ENCODE measurements at regions not wholly inside any gene's neighbourhood (a gene's known extent, or its start where the extent isn't known, plus 50 kb on each side); places are given as distances from the start of the nearest gene placed in this dataset.
"Not testable (repeated sequence)": the region's sequence is repeated elsewhere in the genome, so short reads cannot be mapped to it uniquely, and the experiment has no call there.

GRCh38 chr21:33135925-33136324, 66.0 kb downstream of the OLIG1 start:
- H3K9me3 ChIP-seq (replicated peaks; ENCODE audit: low read length) = no peaks in the 10 kb centered on the region
- H3K4me1 ChIP-seq (ENCODE audit: control insufficient read depth, insufficient read depth, low read length) = no peaks in the 10 kb centered on the region
- H3K4me3 ChIP-seq (ENCODE audit: low read length) = no peak overlapping the region
- no peak overlapping the region for H3K4me2 ChIP-seq (ENCODE audit: low read length)
- H3K9ac ChIP-seq (ENCODE audit: low read depth, low read length) = no peak overlapping the region
- H3K36me3 ChIP-seq (ENCODE audit: insufficient read depth, low read length) = no peaks in the 10 kb centered on the region
- peaks cover 50% of the 10 kb centered on the region for H3K27me3 ChIP-seq (ENCODE audit: control insufficient read depth, insufficient read depth, low read length)

DNA sequence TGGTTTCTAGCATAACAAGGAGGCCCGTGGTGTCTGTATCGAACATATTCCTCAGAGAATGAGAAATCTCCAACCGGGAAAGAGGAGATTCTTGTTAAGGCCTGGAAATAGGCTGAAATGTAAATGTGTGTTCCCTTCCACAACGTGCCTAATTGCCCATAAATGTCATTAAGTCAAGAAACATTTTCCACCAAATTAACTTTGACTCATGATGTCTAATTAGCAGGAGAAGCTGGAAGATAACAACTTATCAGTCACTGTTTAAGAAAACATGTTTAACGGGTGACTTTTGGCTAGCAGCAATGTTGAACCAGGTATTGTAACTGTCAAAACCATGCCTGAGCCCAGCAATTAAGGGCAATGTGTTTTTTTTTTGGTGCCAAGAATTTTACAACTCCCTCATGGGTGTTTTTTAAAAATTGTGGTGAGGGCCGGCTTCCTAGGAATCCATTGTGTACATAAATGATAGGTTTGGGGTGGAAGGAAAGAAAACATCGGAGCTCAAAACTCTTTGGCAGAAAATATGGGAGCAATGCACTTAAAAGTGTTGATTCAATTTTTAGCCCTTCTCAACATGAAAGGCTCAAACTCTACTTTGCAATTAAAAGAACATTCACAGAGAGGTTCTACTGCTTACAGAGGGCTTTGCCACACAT, 67.0 kb downstream of the OLIG1 start:
- no peaks in the 10 kb centered on the region for H3K9me3 ChIP-seq (replicated peaks; ENCODE audit: low read length)
- no peaks in the 10 kb centered on the region for H3K4me1 ChIP-seq (ENCODE audit: control insufficient read depth, insufficient read depth, low read length)
- H3K9ac ChIP-seq (ENCODE audit: low read depth, low read length) = no peak overlapping the region
- no peaks in the 10 kb centered on the region for H3K36me3 ChIP-seq (ENCODE audit: insufficient read depth, low read length)
- H3K4me2 ChIP-seq (ENCODE audit: low read length) = no peak overlapping the region
- peaks cover 44% of the 10 kb centered on the region for H3K27me3 ChIP-seq (ENCODE audit: control insufficient read depth, insufficient read depth, low read length)
- no peak overlapping the region for H3K4me3 ChIP-seq (ENCODE audit: low read length)

GRCh38 chr21:33139084-33139483, 69.1 kb downstream of the OLIG1 start:
- Histone ChIP-seq H3K36me3 (ENCODE audit: insufficient read depth, low read length) (no peaks in the 10 kb centered on the region), H3K27me3 (ENCODE audit: control insufficient read depth, insufficient read depth, low read length) (peaks cover 42% of the 10 kb centered on the region)

DNA sequence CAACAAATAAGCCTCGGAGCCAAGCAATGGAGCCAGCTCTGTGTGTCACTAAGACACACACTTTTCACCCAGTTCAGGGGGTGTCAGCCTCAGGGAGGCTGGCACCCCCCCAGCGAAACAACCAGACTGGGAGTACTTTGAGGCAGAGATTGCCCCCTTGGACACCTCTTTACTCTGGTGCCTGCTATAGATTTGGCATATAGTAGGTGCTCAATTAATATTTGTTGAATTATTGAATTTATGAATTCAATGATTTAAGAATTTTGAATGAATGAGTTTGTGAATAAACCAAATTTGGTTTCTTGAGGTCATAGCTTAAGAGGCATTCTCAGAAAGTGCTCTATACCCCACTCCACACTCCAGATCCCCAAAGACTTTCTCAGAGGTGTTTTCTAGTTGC, 70.3 kb downstream of the OLIG1 start:
- H3K4me2 ChIP-seq (ENCODE audit: low read length) = no peak overlapping the region
- H3K27me3 ChIP-seq (ENCODE audit: control insufficient read depth, insufficient read depth, low read length) = peaks cover 37% of the 10 kb centered on the region
- no peak overlapping the region for H3K4me3 ChIP-seq (ENCODE audit: low read length)
- H3K36me3 ChIP-seq (ENCODE audit: insufficient read depth, low read length) = no peaks in the 10 kb centered on the region
- H3K9ac ChIP-seq (ENCODE audit: low read depth, low read length) = no peak overlapping the region
- no peaks in the 10 kb centered on the region for H3K4me1 ChIP-seq (ENCODE audit: control insufficient read depth, insufficient read depth, low read length)
- H3K9me3 ChIP-seq (replicated peaks; ENCODE audit: low read length) = no peaks in the 10 kb centered on the region

More at GRCh38 chr21:33139084-33139483, 69.1 kb downstream of the OLIG1 start:
- Histone ChIP-seq H3K4me1 (ENCODE audit: control insufficient read depth, insufficient read depth, low read length) (no peaks in the 10 kb centered on the region), H3K4me3 (ENCODE audit: low read length) (no peak overlapping the region), H3K9me3 (replicated peaks; ENCODE audit: low read length) (no peaks in the 10 kb centered on the region), H3K9ac (ENCODE audit: low read depth, low read length) (no peak overlapping the region), H3K4me2 (ENCODE audit: low read length) (no peak overlapping the region)

DNA sequence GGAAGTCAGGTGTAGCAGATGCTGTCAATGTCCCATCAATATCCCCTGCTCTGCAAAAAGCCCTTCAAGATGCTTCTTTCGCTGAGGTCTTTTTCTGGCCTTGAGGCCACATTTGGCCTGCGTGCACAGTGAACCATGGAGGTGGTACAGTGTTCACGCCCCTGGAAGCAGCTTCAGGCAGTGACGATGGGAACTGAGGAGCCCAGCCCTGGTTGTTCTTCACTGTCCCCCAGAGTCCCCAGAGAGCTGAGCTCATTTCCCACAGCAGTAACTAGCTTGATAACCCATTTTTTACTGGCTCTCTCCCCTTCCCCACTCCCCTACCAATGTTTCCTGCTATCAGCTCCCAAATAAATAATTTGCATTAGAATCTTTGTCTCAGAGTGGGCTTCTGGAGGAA, 76.5 kb downstream of the OLIG1 start:
- peaks cover 37% of the 10 kb centered on the region for H3K27me3 ChIP-seq (ENCODE audit: control insufficient read depth, insufficient read depth, low read length)
- no peaks in the 10 kb centered on the region for H3K36me3 ChIP-seq (ENCODE audit: insufficient read depth, low read length)
- H3K4me2 ChIP-seq (ENCODE audit: low read length) = no peak overlapping the region
- no peak overlapping the region for H3K9ac ChIP-seq (ENCODE audit: low read depth, low read length)
- no peaks in the 10 kb centered on the region for H3K4me1 ChIP-seq (ENCODE audit: control insufficient read depth, insufficient read depth, low read length)
- H3K4me3 ChIP-seq (ENCODE audit: low read length) = no peak overlapping the region
- H3K9me3 ChIP-seq (replicated peaks; ENCODE audit: low read length) = no peaks in the 10 kb centered on the region

DNA sequence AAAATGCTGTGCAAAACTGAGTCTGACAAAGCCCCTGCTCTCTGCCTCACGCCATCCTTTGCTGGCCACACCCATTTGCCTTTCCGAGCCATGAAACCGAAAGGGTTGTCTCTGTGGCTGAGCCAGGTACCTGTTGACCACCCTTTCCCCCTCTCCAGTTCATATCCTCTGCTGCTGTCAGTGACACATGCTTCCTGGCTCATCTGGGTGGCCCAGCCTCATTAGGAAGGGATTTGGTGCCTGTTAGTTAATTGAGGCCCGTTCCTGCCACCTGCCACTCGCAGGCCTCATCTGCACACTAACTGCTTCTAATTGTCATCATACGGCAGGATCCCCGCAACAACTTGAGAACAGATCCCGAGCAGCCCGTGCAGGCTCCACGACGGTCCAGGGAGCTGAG, 79.2 kb downstream of the OLIG1 start:
- Histone ChIP-seq H3K9ac (ENCODE audit: low read depth, low read length) (no peak overlapping the region), H3K4me1 (ENCODE audit: control insufficient read depth, insufficient read depth, low read length) (no peaks in the 10 kb centered on the region), H3K27me3 (ENCODE audit: control insufficient read depth, insufficient read depth, low read length) (peaks cover 57% of the 10 kb centered on the region), H3K4me2 (ENCODE audit: low read length) (no peak overlapping the region), H3K9me3 (replicated peaks; ENCODE audit: low read length) (no peaks in the 10 kb centered on the region), H3K36me3 (ENCODE audit: insufficient read depth, low read length) (no peaks in the 10 kb centered on the region), H3K4me3 (ENCODE audit: low read length) (no peak overlapping the region)

DNA sequence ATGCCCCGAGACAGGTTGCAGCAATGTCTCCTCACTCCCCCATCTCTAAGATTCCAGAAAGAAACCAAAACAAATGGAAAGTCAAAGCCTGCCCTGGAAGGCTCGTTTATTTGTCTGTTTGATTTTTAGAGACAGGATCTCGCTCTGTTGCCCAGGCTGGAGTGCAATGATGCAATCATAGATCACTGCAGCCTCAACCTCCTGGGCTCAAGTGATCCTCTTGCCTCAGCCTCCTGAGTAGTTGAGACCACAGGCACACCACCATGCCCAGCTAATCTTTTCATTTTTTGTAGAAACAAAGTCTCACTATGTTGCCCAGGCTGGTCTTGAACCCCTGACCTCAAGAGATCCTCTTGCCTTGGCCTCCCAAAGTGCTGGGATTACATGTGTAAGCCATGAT, 78.8 kb upstream of the IFNAR2 start:
- H3K27me3 ChIP-seq (ENCODE audit: control insufficient read depth, insufficient read depth, low read length) = peaks cover 51% of the 10 kb centered on the region
- not testable (repeated sequence) for H3K4me1 ChIP-seq (ENCODE audit: control insufficient read depth, insufficient read depth, low read length); H3K4me3 ChIP-seq (ENCODE audit: low read length); H3K9ac ChIP-seq (ENCODE audit: low read depth, low read length); H3K4me2 ChIP-seq (ENCODE audit: low read length); H3K36me3 ChIP-seq (ENCODE audit: insufficient read depth, low read length); H3K9me3 ChIP-seq (replicated peaks; ENCODE audit: low read length)

DNA sequence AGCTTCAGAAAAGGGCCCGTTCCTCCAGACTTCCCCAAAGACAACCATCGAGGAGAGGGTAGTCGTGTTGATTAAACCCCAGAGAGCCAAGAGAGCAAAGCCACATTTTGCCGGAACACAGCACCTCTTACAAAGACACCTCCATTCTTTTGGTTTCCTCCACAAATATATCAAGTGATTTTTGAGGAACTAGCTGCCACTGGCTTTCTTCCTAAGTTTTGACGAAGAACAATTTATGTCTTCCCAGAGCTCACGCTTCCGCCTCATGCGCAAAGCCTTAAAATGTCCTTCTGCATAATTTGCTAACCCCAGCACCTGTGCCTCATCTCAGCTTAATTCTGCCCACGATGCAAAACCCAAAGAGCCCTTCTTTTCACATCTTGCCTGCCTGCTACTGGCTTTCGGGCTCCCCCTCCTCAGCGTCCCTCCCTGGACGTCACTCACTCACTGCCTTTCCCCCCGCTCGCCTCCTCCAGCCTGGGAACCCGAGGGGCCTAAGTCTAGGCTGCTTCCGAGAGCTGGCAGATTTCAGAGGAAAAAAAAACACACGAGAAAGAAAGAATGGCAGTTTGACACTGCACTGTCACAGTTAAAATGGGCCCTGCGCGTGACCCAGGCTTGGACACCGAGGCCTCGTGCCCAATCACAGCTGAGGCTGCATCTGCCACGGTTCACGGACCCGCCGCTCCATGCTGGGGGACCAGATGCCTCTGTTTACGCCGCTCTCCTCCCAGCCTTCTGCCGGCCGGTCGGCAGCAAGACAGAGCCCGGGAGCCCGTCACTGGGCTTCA, 77.6 kb upstream of the IFNAR2 start:
- Histone ChIP-seq H3K9ac (ENCODE audit: low read depth, low read length) (no peak overlapping the region), H3K9me3 (replicated peaks; ENCODE audit: low read length) (no peaks in the 10 kb centered on the region), H3K36me3 (ENCODE audit: insufficient read depth, low read length) (no peaks in the 10 kb centered on the region), H3K27me3 (ENCODE audit: control insufficient read depth, insufficient read depth, low read length) (peaks cover 41% of the 10 kb centered on the region), H3K4me1 (ENCODE audit: control insufficient read depth, insufficient read depth, low read length) (no peaks in the 10 kb centered on the region), H3K4me3 (ENCODE audit: low read length) (no peak overlapping the region), H3K4me2 (ENCODE audit: low read length) (no peak overlapping the region)

DNA sequence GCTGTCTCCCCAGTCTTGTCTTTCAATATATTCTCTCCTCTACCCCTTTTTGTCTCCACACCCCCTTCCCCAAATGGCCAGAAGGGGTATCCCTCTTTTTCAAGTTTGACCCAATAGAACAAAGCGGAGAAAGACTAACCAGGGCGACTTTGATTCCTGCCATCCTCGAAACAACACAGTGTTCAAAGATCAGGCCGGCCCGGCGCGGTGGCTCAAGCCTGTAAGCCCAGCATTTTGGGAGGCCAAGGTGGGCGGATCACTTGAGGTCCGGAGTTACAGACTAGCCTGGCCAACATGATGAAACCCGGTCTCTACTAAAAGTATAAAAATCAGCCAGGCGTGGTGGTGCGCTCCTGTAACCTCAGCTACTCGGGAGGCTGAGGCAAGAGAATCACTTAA, 77.0 kb upstream of the IFNAR2 start:
- Histone ChIP-seq H3K4me3 (ENCODE audit: low read length) (no peak overlapping the region), H3K36me3 (ENCODE audit: insufficient read depth, low read length) (no peaks in the 10 kb centered on the region), H3K4me2 (ENCODE audit: low read length) (no peak overlapping the region), H3K4me1 (ENCODE audit: control insufficient read depth, insufficient read depth, low read length) (no peaks in the 10 kb centered on the region), H3K9ac (ENCODE audit: low read depth, low read length) (no peak overlapping the region), H3K9me3 (replicated peaks; ENCODE audit: low read length) (no peaks in the 10 kb centered on the region), H3K27me3 (ENCODE audit: control insufficient read depth, insufficient read depth, low read length) (peaks cover 41% of the 10 kb centered on the region)

GRCh38 chr21:33155005-33155404, 74.7 kb upstream of the IFNAR2 start:
- H3K27me3 ChIP-seq (ENCODE audit: control insufficient read depth, insufficient read depth, low read length) = peaks cover 30% of the 10 kb centered on the region
- H3K36me3 ChIP-seq (ENCODE audit: insufficient read depth, low read length) = no peaks in the 10 kb centered on the region
- H3K9me3 ChIP-seq (replicated peaks; ENCODE audit: low read length) = no peaks in the 10 kb centered on the region
- no peak overlapping the region for H3K4me2 ChIP-seq (ENCODE audit: low read length)
- H3K4me1 ChIP-seq (ENCODE audit: control insufficient read depth, insufficient read depth, low read length) = no peaks in the 10 kb centered on the region
- no peak overlapping the region for H3K4me3 ChIP-seq (ENCODE audit: low read length)
- H3K9ac ChIP-seq (ENCODE audit: low read depth, low read length) = no peak overlapping the region

DNA sequence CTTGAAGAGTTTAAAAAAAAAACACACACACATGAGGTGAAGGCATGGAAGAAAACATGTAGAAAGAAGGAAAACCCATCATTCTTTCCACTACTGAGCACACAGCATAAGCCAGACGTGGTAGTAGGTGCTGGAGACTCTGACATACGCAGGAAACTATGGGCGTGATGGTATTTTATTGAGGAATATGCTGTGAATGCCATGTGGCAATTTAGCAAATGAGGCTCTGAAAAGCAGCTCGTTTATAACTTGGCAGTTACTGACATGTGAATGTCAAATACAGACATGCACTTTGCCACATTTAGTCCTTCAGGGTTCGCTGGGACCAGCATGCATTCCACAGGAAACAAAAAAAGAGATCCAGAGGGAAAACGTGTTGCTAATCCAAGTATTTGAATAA, 74.3 kb upstream of the IFNAR2 start:
- Histone ChIP-seq H3K4me2 (ENCODE audit: low read length) (no peak overlapping the region), H3K9ac (ENCODE audit: low read depth, low read length) (no peak overlapping the region), H3K9me3 (replicated peaks; ENCODE audit: low read length) (no peaks in the 10 kb centered on the region), H3K27me3 (ENCODE audit: control insufficient read depth, insufficient read depth, low read length) (peaks cover 29% of the 10 kb centered on the region), H3K4me1 (ENCODE audit: control insufficient read depth, insufficient read depth, low read length) (no peaks in the 10 kb centered on the region), H3K4me3 (ENCODE audit: low read length) (no peak overlapping the region), H3K36me3 (ENCODE audit: insufficient read depth, low read length) (no peaks in the 10 kb centered on the region)

DNA sequence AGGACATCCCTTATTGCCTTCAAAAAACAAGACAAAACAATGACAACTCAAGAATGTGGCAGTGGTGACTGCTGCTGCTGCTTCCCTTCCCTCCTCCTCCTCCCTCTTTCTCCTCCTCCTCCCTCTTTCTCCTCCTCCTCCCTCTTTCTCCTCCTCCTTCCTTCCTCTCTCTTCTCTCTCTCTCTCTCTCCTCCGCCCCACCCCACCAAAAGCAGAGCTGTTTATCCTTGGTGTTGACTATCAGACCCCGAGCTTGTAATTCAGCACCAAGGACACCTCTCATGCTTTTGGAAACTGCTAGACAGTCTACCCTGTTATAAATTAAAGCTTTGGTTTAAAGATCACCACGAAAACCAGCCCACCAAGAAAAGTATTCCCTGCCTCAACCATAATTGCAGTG, 72.4 kb upstream of the IFNAR2 start:
- no peak overlapping the region for H3K4me3 ChIP-seq (ENCODE audit: low read length)
- no peak overlapping the region for H3K9ac ChIP-seq (ENCODE audit: low read depth, low read length)
- peaks cover 41% of the 10 kb centered on the region for H3K27me3 ChIP-seq (ENCODE audit: control insufficient read depth, insufficient read depth, low read length)
- H3K36me3 ChIP-seq (ENCODE audit: insufficient read depth, low read length) = no peaks in the 10 kb centered on the region
- no peaks in the 10 kb centered on the region for H3K9me3 ChIP-seq (replicated peaks; ENCODE audit: low read length)
- no peak overlapping the region for H3K4me2 ChIP-seq (ENCODE audit: low read length)
- H3K4me1 ChIP-seq (ENCODE audit: control insufficient read depth, insufficient read depth, low read length) = no peaks in the 10 kb centered on the region
